Tibial artery (tissue), 4 donors: ENCODE measurements at regions not wholly inside any gene's neighbourhood (a gene's known extent, or its start where the extent isn't known, plus 50 kb on each side); places are given as distances from the start of the nearest gene placed in this dataset.
A peak's percentile ranks its signal among the peaks of the same experiment; 100 is the strongest.

Experiments used
- DNase-seq, 2 donors: peaks; one replicate each; pipeline ENCODE4 v3.0.0-alpha.2; 2019
- H3K27ac ChIP-seq, 2 donors: fragments of 200-600 bp; sonication (generic) in 1 of 2; 1 replicate in 1 of 2; 2 replicates in 1 of 2; pipeline ENCODE4 v1.5.1; 2018 to 2019; ENCODE audit warnings: mild to moderate bottlenecking in 1 of 2
- H3K27me3 ChIP-seq, 2 donors: fragments of 200-600 bp; sonication (generic) in 1 of 2; one replicate each; pipeline versions ENCODE4 v1.5.1 to v1.6.0; 2016 to 2019
- H3K36me3 ChIP-seq, 3 donors: fragments of 200-600 bp; sonication (generic) in 2 of 3; one replicate each; pipeline ENCODE4 v1.5.1; 2016 to 2019; ENCODE audit warnings: mild to moderate bottlenecking in 2 of 3
- H3K4me1 ChIP-seq, 4 donors: fragments of 200-600 bp; sonication (generic) in 2 of 4; 1 replicate in 3 of 4; 2 replicates in 1 of 4; pipeline ENCODE4 v1.5.1; 2016 to 2019
- H3K4me3 ChIP-seq, 2 donors: fragments of 200-600 bp; sonication (generic) in 1 of 2; 1 replicate in 1 of 2; 2 replicates in 1 of 2; pipeline ENCODE4 v1.5.1; 2018 to 2019; ENCODE audit warnings: mild to moderate bottlenecking in 2 of 2
- H3K9me3 ChIP-seq, 3 donors: fragments of 200-600 bp; sonication (generic) in 1 of 3; one replicate each; pipeline ENCODE4 v1.5.1; 2016 to 2019
- CTCF ChIP-seq, 2 experiments: fragments of 200-600 bp in 1 of 2; fragments of 450-650 bp in 1 of 2; IDR thresholded peaks; one replicate each; pipeline ENCODE4 v1.5.1; 2017 to 2019; ENCODE audit warnings: antibody characterized with exemption in 2 of 2, mild to moderate bottlenecking in 1 of 2, moderate library complexity in 1 of 2
- intact Hi-C: fragments of 100-400 bp; cut with DNase I; formaldehyde crosslinking; loops from one replicate; pipeline ENCODE4 v1.15.0; 2023; ENCODE audit warnings: low total_unique reads

GRCh38 chr2:43028188-43028587 lies 198.2 kb downstream of the ZFP36L2 start:
- Histone ChIP-seq H3K27ac (no peak overlapping the region), H3K27me3 (no peaks in the 10 kb centered on the region), H3K4me1 (peaks cover 0 to 31% (median 13%) of the 10 kb centered on the region in 4 donors), H3K9me3 (no peaks in the 10 kb centered on the region), H3K4me3 (no peak overlapping the region), H3K36me3 (no peaks in the 10 kb centered on the region)
- DNase-seq = no peak
- no peak for TF ChIP-seq CTCF (IDR thresholded peaks at IDR 0.05)
- intact Hi-C loops = loop anchor here (10.0 kb wide), 1 partner anchor 53 kb away; no protein-coding TSS in a partner anchor

GRCh38 chr2:43027097-43027873 lies 199.1 kb downstream of the ZFP36L2 start:
- Histone ChIP-seq H3K36me3 (no peaks in the 10 kb centered on the region), H3K27me3 (no peaks in the 10 kb centered on the region), H3K4me3 (no peak overlapping the region), H3K4me1 (peaks cover 0 to 29% (median 9%) of the 10 kb centered on the region in 4 donors), H3K27ac (no peak overlapping the region), H3K9me3 (no peaks in the 10 kb centered on the region)
- intact Hi-C loops = loop anchor here (10.0 kb wide), 1 partner anchor 52 kb away; no protein-coding TSS in a partner anchor
- TF ChIP-seq CTCF (IDR thresholded peaks at IDR 0.05) = no peak
- DNase-seq = peak in 1 of 2 donors; percentile 53

- H3K4me1 ChIP-seq = peaks cover 0 to 22% (median 4%) of the 10 kb centered on the region in 4 donors
- no peak for TF ChIP-seq CTCF (IDR thresholded peaks at IDR 0.05)
- H3K9me3 ChIP-seq = no peaks in the 10 kb centered on the region
- no peaks in the 10 kb centered on the region for H3K36me3 ChIP-seq
- H3K4me3 ChIP-seq = no peak overlapping the region
- no peak overlapping the region for H3K27ac ChIP-seq
- DNase-seq = no peak
- intact Hi-C loops = loop anchor here (10.0 kb wide), 1 partner anchor 52 kb away; no protein-coding TSS in a partner anchor
- no peaks in the 10 kb centered on the region for H3K27me3 ChIP-seq
These were observed 199.8 kb downstream of the ZFP36L2 start for GRCh38 chr2:43026426-43027096.

GRCh38 chr2:43025709-43026295 lies 200.6 kb downstream of the ZFP36L2 start:
- Histone ChIP-seq H3K9me3 (no peaks in the 10 kb centered on the region), H3K4me1 (peaks cover 0 to 17% (median 4%) of the 10 kb centered on the region in 4 donors), H3K27ac (no peak overlapping the region), H3K27me3 (no peaks in the 10 kb centered on the region), H3K4me3 (no peak overlapping the region), H3K36me3 (no peaks in the 10 kb centered on the region)
- intact Hi-C loops = loop anchor here (10.0 kb wide), 1 partner anchor 51 kb away; no protein-coding TSS in a partner anchor
- no peak for DNase-seq
- TF ChIP-seq CTCF (IDR thresholded peaks at IDR 0.05) = no peak

GRCh38 chr2:43024515-43025011 lies 201.8 kb downstream of the ZFP36L2 start:
- H3K4me1 ChIP-seq = peaks cover 0 to 14% (median 4%) of the 10 kb centered on the region in 4 donors
- DNase-seq = peak; percentile 48 to 77
- H3K27ac ChIP-seq = no peak overlapping the region
- no peaks in the 10 kb centered on the region for H3K36me3 ChIP-seq
- no peak overlapping the region for H3K4me3 ChIP-seq
- intact Hi-C loops = loop anchor here (5.0 to 10.0 kb wide), 2 partner anchors 50 to 203 kb away; partner anchors contain the start of gene ZFP36L2
- H3K9me3 ChIP-seq = peaks cover 0 to 5% (median 0%) of the 10 kb centered on the region in 3 donors
- peak; percentile 79 to 84 for TF ChIP-seq CTCF (IDR thresholded peaks at IDR 0.05)
- no peaks in the 10 kb centered on the region for H3K27me3 ChIP-seq
